ENCODE measurements at regions not wholly inside any gene's neighbourhood (a gene's known extent, or its start where the extent isn't known, plus 50 kb on each side); places are given as distances from the start of the nearest gene placed in this dataset.

- TF ChIP-seq ZNF709 (CRISPR knock-in tag; IDR thresholded peaks at IDR 0.05) (no peak), ZNF879 (CRISPR knock-in tag; IDR thresholded peaks at IDR 0.05) (no peak), ZNF292 (CRISPR knock-in tag; IDR thresholded peaks at IDR 0.05; ENCODE audit: borderline replicate concordance, low read depth) (no peak), EZH2 (conservative IDR thresholded peaks at IDR 0.05; ENCODE audit: low read depth, low read length) (no peak), MAFK (conservative IDR thresholded peaks at IDR 0.05 in 1 of 2, IDR thresholded peaks at IDR 0.05 in 1 of 2; ENCODE audit: low read length in 2 of 2) (peak; percentile 50 to 72), NFE2 (CRISPR knock-in tag; IDR thresholded peaks at IDR 0.05) (no peak), POLR2AphosphoS5 (IDR thresholded peaks at IDR 0.05; ENCODE audit: low read depth, low read length) (no peak), NCOR1 (IDR thresholded peaks at IDR 0.05; ENCODE audit: borderline replicate concordance, low read length) (no peak), ZNF34 (CRISPR knock-in tag; IDR thresholded peaks at IDR 0.05; ENCODE audit: borderline replicate concordance) (no peak), KDM5A (IDR thresholded peaks at IDR 0.05; ENCODE audit: borderline replicate concordance, low read length) (no peak), CBX5 (CRISPR knock-in tag; IDR thresholded peaks at IDR 0.05; ENCODE audit: borderline replicate concordance) (no peak), ZNF264 (CRISPR knock-in tag; IDR thresholded peaks at IDR 0.05) (no peak), POLR2A (IDR thresholded peaks at IDR 0.05; ENCODE audit: insufficient read depth in 1 of 2, low read depth in 2 of 2, low read length in 2 of 2) (no peak)
- TF ChIP-seq, protein P1, sequence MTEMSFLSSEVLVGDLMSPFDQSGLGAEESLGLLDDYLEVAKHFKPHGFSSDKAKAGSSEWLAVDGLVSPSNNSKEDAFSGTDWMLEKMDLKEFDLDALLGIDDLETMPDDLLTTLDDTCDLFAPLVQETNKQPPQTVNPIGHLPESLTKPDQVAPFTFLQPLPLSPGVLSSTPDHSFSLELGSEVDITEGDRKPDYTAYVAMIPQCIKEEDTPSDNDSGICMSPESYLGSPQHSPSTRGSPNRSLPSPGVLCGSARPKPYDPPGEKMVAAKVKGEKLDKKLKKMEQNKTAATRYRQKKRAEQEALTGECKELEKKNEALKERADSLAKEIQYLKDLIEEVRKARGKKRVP (CRISPR knock-in tag; IDR thresholded peaks at IDR 0.05), result no peak
Observed at GRCh38 chr3:139848660-139849059, 86.3 kb upstream of the CLSTN2 start.
